ENCODE measurements at regions not wholly inside any gene's neighbourhood (a gene's known extent, or its start where the extent isn't known, plus 50 kb on each side); places are given as distances from the start of the nearest gene placed in this dataset.

DNA sequence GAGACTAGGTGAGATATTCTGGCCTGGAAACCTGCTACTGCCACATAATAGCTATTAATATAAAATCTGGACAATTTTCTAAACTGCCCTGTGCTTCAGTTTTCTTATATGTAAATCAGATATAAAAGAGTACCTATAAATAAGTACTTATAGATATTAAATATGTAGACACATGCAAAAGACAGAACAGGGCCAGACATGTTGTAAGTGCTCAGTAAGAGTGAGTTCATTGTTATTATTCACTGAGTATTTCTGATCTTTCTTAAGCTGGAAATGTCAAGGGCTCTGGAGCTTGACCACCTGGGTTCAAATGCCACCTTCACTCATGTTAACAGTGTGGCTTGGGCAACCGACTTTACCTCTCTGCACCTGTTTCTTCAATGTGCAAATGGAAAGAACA lies 179.8 kb downstream of the GALC start:
- TF ChIP-seq, protein P1, sequence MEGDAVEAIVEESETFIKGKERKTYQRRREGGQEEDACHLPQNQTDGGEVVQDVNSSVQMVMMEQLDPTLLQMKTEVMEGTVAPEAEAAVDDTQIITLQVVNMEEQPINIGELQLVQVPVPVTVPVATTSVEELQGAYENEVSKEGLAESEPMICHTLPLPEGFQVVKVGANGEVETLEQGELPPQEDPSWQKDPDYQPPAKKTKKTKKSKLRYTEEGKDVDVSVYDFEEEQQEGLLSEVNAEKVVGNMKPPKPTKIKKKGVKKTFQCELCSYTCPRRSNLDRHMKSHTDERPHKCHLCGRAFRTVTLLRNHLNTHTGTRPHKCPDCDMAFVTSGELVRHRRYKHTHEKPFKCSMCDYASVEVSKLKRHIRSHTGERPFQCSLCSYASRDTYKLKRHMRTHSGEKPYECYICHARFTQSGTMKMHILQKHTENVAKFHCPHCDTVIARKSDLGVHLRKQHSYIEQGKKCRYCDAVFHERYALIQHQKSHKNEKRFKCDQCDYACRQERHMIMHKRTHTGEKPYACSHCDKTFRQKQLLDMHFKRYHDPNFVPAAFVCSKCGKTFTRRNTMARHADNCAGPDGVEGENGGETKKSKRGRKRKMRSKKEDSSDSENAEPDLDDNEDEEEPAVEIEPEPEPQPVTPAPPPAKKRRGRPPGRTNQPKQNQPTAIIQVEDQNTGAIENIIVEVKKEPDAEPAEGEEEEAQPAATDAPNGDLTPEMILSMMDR (IDR thresholded peaks at IDR 0.05; ENCODE audit: extremely low read depth in 1 of 2, insufficient read depth in 1 of 2, low read depth in 1 of 2, low read length in 2 of 2), result no peak
- no peak for TF ChIP-seq POLR2A (IDR thresholded peaks at IDR 0.05; ENCODE audit: low read depth, low read length)
